RKO (cell line): ENCODE measurements at regions not wholly inside any gene's neighbourhood (a gene's known extent, or its start where the extent isn't known, plus 50 kb on each side); places are given as distances from the start of the nearest gene placed in this dataset.

Experiments
- DNase-seq: peaks from one replicate; pipeline ENCODE4 v3.0.0-alpha.2; 2016; ENCODE audit warnings: low spot score

- DNase-seq: no peak
These were observed 52.6 kb upstream of the RUFY1 start for GRCh38 chr5:179497636-179498340.

- no peak for DNase-seq
These were observed 54.4 kb upstream of the RUFY1 start for GRCh38 chr5:179495906-179496455.

GRCh38 chr5:179494774-179495526 is 55.4 kb upstream of the RUFY1 start:
- DNase-seq: no peak

- no peak for DNase-seq
These were observed 61.4 kb upstream of the RUFY1 start for GRCh38 chr5:179488975-179489374.

GRCh38 chr5:179488491-179488890 is 61.9 kb upstream of the RUFY1 start:
- DNase-seq: no peak

GRCh38 chr5:179487145-179487544 is 63.2 kb upstream of the RUFY1 start:
- no peak for DNase-seq

GRCh38 chr5:179486596-179487051 is 63.7 kb upstream of the RUFY1 start:
- DNase-seq: peak; percentile 11

GRCh38 chr5:179485845-179486575 is 64.3 kb upstream of the RUFY1 start:
- DNase-seq: no peak

GRCh38 chr5:179484761-179485160 is 65.6 kb upstream of the RUFY1 start:
- no peak for DNase-seq

- no peak for DNase-seq
These were observed 66.2 kb upstream of the RUFY1 start for GRCh38 chr5:179484201-179484600.

GRCh38 chr5:179478624-179479023 is 71.7 kb upstream of the RUFY1 start:
- no peak for DNase-seq

GRCh38 chr5:179475208-179475751 is 75.1 kb upstream of the RUFY1 start:
- no peak for DNase-seq

GRCh38 chr5:179472641-179473040 is 77.7 kb upstream of the RUFY1 start:
- DNase-seq: no peak

GRCh38 chr5:179472174-179472573 is 78.2 kb upstream of the RUFY1 start:
- DNase-seq: no peak

- DNase-seq: no peak
These were observed 80.2 kb upstream of the RUFY1 start for GRCh38 chr5:179470201-179470600.

GRCh38 chr5:179468696-179469095 is 81.7 kb upstream of the RUFY1 start:
- DNase-seq: no peak

- DNase-seq: no peak
These were observed 82.9 kb upstream of the RUFY1 start for GRCh38 chr5:179467441-179467840.

- DNase-seq: no peak
These were observed 85.7 kb upstream of the RUFY1 start for GRCh38 chr5:179464631-179465030.

- no peak for DNase-seq
These were observed 88.3 kb upstream of the RUFY1 start for GRCh38 chr5:179462040-179462439.

GRCh38 chr5:179461576-179461975 is 88.8 kb upstream of the RUFY1 start:
- DNase-seq: no peak

GRCh38 chr5:179459771-179460170 is 90.6 kb upstream of the RUFY1 start:
- no peak for DNase-seq

- no peak for DNase-seq
These were observed 92.7 kb upstream of the RUFY1 start for GRCh38 chr5:179457612-179458011.
